GM21515 (cell line): ENCODE measurements at regions not wholly inside any gene's neighbourhood (a gene's known extent, or its start where the extent isn't known, plus 50 kb on each side); places are given as distances from the start of the nearest gene placed in this dataset.
"Not testable (repeated sequence)": the region's sequence is repeated elsewhere in the genome, so short reads cannot be mapped to it uniquely, and the experiment has no call there.

ENCODE experiments used
- ATAC-seq: cut with Tn5 transposase; IDR thresholded peaks from one replicate; pipeline ENCODE4 v1.9.1; 2021; ENCODE audit not compliant: unreplicated experiment

- no peak for ATAC-seq
Measured at GRCh38 chr6:158920311-158920905, 79.6 kb downstream of the RSPH3 start.

- no peak for ATAC-seq
Measured at GRCh38 chr6:158919865-158920264, 80.1 kb downstream of the RSPH3 start.

- no peak for ATAC-seq
Measured at GRCh38 chr6:158916617-158917016, 83.4 kb downstream of the RSPH3 start.

- ATAC-seq: no peak
Measured at GRCh38 chr6:158914923-158915322, 85.1 kb downstream of the RSPH3 start.

GRCh38 chr6:158913580-158913979 is 86.4 kb downstream of the RSPH3 start:
- ATAC-seq: no peak

GRCh38 chr6:158912655-158913054 is 87.3 kb downstream of the RSPH3 start:
- ATAC-seq: no peak

- no peak for ATAC-seq
Measured at GRCh38 chr6:158911746-158912480, 88.1 kb downstream of the RSPH3 start.

GRCh38 chr6:158910484-158911440 is 89.2 kb downstream of the RSPH3 start:
- peak; percentile 72 for ATAC-seq

GRCh38 chr6:158909938-158910337 is 90.1 kb downstream of the RSPH3 start:
- no peak for ATAC-seq

GRCh38 chr6:158908606-158909005 is 89.4 kb upstream of the EZR start:
- ATAC-seq: no peak

- no peak for ATAC-seq
Measured at GRCh38 chr6:158907931-158908330, 88.8 kb upstream of the EZR start.

- no peak for ATAC-seq
Measured at GRCh38 chr6:158906926-158907325, 87.8 kb upstream of the EZR start.

- no peak for ATAC-seq
Measured at GRCh38 chr6:158905277-158905676, 86.1 kb upstream of the EZR start.

GRCh38 chr6:158903801-158904200 is 84.6 kb upstream of the EZR start:
- no peak for ATAC-seq

- ATAC-seq: no peak
Measured at GRCh38 chr6:158900663-158901312, 81.6 kb upstream of the EZR start.

GRCh38 chr6:158897236-158897635 is 78.1 kb upstream of the EZR start:
- no peak for ATAC-seq

GRCh38 chr6:158895661-158896060 is 76.5 kb upstream of the EZR start:
- no peak for ATAC-seq

- ATAC-seq: no peak
Measured at GRCh38 chr6:158894193-158894592, 75.0 kb upstream of the EZR start.

GRCh38 chr6:158892266-158892665 is 73.1 kb upstream of the EZR start:
- ATAC-seq: no peak

- ATAC-seq: not testable (repeated sequence)
Measured at GRCh38 chr6:158891560-158891959, 72.4 kb upstream of the EZR start.

GRCh38 chr6:158888171-158888570 is 69.0 kb upstream of the EZR start:
- not testable (repeated sequence) for ATAC-seq
